Central memory CD8-positive, alpha-beta T cell (primary cell): ENCODE measurements at regions not wholly inside any gene's neighbourhood (a gene's known extent, or its start where the extent isn't known, plus 50 kb on each side); places are given as distances from the start of the nearest gene placed in this dataset.
"Not testable (repeated sequence)": the region's sequence is repeated elsewhere in the genome, so short reads cannot be mapped to it uniquely, and the experiment has no call there.

Experiments used
- ATAC-seq: fragments of 150-1000 bp; cut with Tn5 transposase; replicated peaks from 2 replicates; pipeline ENCODE4 v1.10.0; 2022; ENCODE audit warnings: mild to moderate bottlenecking, moderate FRiP score, moderate number of reproducible peaks; ENCODE audit not compliant: poor library complexity, severe bottlenecking; ENCODE audit errors: extremely low read depth
- DNase-seq, 2 donors: peaks; one replicate each; pipeline ENCODE4 v3.0.0; 2021; ENCODE audit warnings: low spot score in 2 of 2
- H3K27ac Mint-ChIP-seq: one replicate; pipeline ENCODE4 v1.8.0; 2022; ENCODE audit warnings: low read depth, mild to moderate bottlenecking, moderate library complexity, mixed read lengths
- H3K27me3 Mint-ChIP-seq: one replicate; pipeline ENCODE4 v1.8.0; 2022; ENCODE audit warnings: mixed read lengths
- H3K36me3 Mint-ChIP-seq: one replicate; pipeline ENCODE4 v1.8.0; 2022; ENCODE audit warnings: mild to moderate bottlenecking, moderate library complexity, mixed read lengths; ENCODE audit not compliant: insufficient read depth
- H3K4me1 Mint-ChIP-seq: one replicate; pipeline ENCODE4 v1.8.0; 2022; ENCODE audit warnings: mixed read lengths
- H3K4me3 Mint-ChIP-seq: one replicate; pipeline ENCODE4 v1.8.0; 2022; ENCODE audit warnings: mild to moderate bottlenecking, moderate library complexity, mixed read lengths
- H3K9me3 Mint-ChIP-seq: one replicate; pipeline ENCODE4 v1.8.0; 2022; ENCODE audit warnings: mixed read lengths

- Mint-ChIP-seq H3K9me3 (no peaks in the 10 kb centered on the region), H3K4me1 (no peaks in the 10 kb centered on the region), H3K27me3 (no peaks in the 10 kb centered on the region), H3K36me3 (no peaks in the 10 kb centered on the region), H3K4me3 (no peak overlapping the region), H3K27ac (no peak overlapping the region)
- DNase-seq, result no peak
- ATAC-seq, result no peak
These were observed 243.4 kb downstream of the RBM19 start for GRCh38 chr12:113722747-113723146.

GRCh38 chr12:113720629-113721028 is 245.5 kb downstream of the RBM19 start:
- H3K9me3 Mint-ChIP-seq, result no peaks in the 10 kb centered on the region
- no peak overlapping the region for H3K27ac Mint-ChIP-seq
- H3K4me1 Mint-ChIP-seq, result no peaks in the 10 kb centered on the region
- no peak for DNase-seq
- no peak for ATAC-seq
- H3K27me3 Mint-ChIP-seq, result no peaks in the 10 kb centered on the region
- H3K4me3 Mint-ChIP-seq, result no peak overlapping the region
- peaks cover 2% of the 10 kb centered on the region for H3K36me3 Mint-ChIP-seq

- H3K36me3 Mint-ChIP-seq, result peaks cover 2% of the 10 kb centered on the region
- H3K27ac Mint-ChIP-seq, result no peak overlapping the region
- DNase-seq (no peak), ATAC-seq (no peak)
- H3K4me3 Mint-ChIP-seq, result no peak overlapping the region
- no peaks in the 10 kb centered on the region for H3K4me1 Mint-ChIP-seq
- H3K27me3 Mint-ChIP-seq, result no peaks in the 10 kb centered on the region
- H3K9me3 Mint-ChIP-seq, result no peaks in the 10 kb centered on the region
These were observed 246.1 kb downstream of the RBM19 start for GRCh38 chr12:113719911-113720591.

GRCh38 chr12:113713156-113713555 is 241.5 kb upstream of the LHX5 start:
- ATAC-seq (no peak), DNase-seq (no peak)
- Mint-ChIP-seq H3K9me3 (no peaks in the 10 kb centered on the region), H3K27ac (no peak overlapping the region), H3K4me3 (no peak overlapping the region), H3K4me1 (no peaks in the 10 kb centered on the region), H3K27me3 (peaks cover 11% of the 10 kb centered on the region), H3K36me3 (peaks cover 2% of the 10 kb centered on the region)

GRCh38 chr12:113712481-113712880 is 240.8 kb upstream of the LHX5 start:
- DNase-seq, result no peak
- Mint-ChIP-seq H3K9me3 (no peaks in the 10 kb centered on the region), H3K36me3 (peaks cover 2% of the 10 kb centered on the region), H3K27ac (no peak overlapping the region), H3K4me1 (no peaks in the 10 kb centered on the region), H3K4me3 (no peak overlapping the region), H3K27me3 (peaks cover 17% of the 10 kb centered on the region)
- no peak for ATAC-seq

- ATAC-seq, result no peak
- Mint-ChIP-seq H3K27me3 (peaks cover 35% of the 10 kb centered on the region), H3K27ac (no peak overlapping the region), H3K36me3 (peaks cover 1% of the 10 kb centered on the region), H3K4me3 (no peak overlapping the region), H3K9me3 (no peaks in the 10 kb centered on the region), H3K4me1 (no peaks in the 10 kb centered on the region)
- DNase-seq, result no peak
These were observed 238.5 kb upstream of the LHX5 start for GRCh38 chr12:113710216-113710615.

GRCh38 chr12:113709456-113709855 is 237.8 kb upstream of the LHX5 start:
- Mint-ChIP-seq H3K4me1 (no peaks in the 10 kb centered on the region), H3K9me3 (no peaks in the 10 kb centered on the region), H3K27me3 (peaks cover 39% of the 10 kb centered on the region), H3K4me3 (no peak overlapping the region), H3K36me3 (peaks cover 1% of the 10 kb centered on the region), H3K27ac (no peak overlapping the region)
- DNase-seq (no peak), ATAC-seq (no peak)

- Mint-ChIP-seq H3K9me3 (no peaks in the 10 kb centered on the region), H3K27me3 (peaks cover 64% of the 10 kb centered on the region), H3K4me1 (no peaks in the 10 kb centered on the region), H3K4me3 (no peak overlapping the region), H3K36me3 (peaks cover 1% of the 10 kb centered on the region), H3K27ac (no peak overlapping the region)
- DNase-seq, result no peak
- no peak for ATAC-seq
These were observed 231.2 kb upstream of the LHX5 start for GRCh38 chr12:113702836-113703235.

GRCh38 chr12:113702276-113702675 is 230.6 kb upstream of the LHX5 start:
- no peak for ATAC-seq
- no peaks in the 10 kb centered on the region for H3K4me1 Mint-ChIP-seq
- H3K27ac Mint-ChIP-seq, result no peak overlapping the region
- peaks cover 1% of the 10 kb centered on the region for H3K36me3 Mint-ChIP-seq
- no peak for DNase-seq
- peaks cover 64% of the 10 kb centered on the region for H3K27me3 Mint-ChIP-seq
- H3K9me3 Mint-ChIP-seq, result no peaks in the 10 kb centered on the region
- H3K4me3 Mint-ChIP-seq, result no peak overlapping the region

GRCh38 chr12:113700943-113701342 is 229.3 kb upstream of the LHX5 start:
- Mint-ChIP-seq H3K4me1 (no peaks in the 10 kb centered on the region), H3K4me3 (no peak overlapping the region), H3K27ac (no peak overlapping the region), H3K9me3 (no peaks in the 10 kb centered on the region), H3K36me3 (no peaks in the 10 kb centered on the region), H3K27me3 (peaks cover 58% of the 10 kb centered on the region)
- DNase-seq, result no peak
- no peak for ATAC-seq

- H3K27me3 Mint-ChIP-seq, result peaks cover 55% of the 10 kb centered on the region
- not testable (repeated sequence) for ATAC-seq, H3K36me3 Mint-ChIP-seq, DNase-seq, H3K4me3 Mint-ChIP-seq, H3K27ac Mint-ChIP-seq, H3K9me3 Mint-ChIP-seq, H3K4me1 Mint-ChIP-seq
These were observed 228.3 kb upstream of the LHX5 start for GRCh38 chr12:113699984-113700383.

GRCh38 chr12:113698510-113698858 is 226.8 kb upstream of the LHX5 start:
- Mint-ChIP-seq H3K27ac (no peak overlapping the region), H3K4me3 (no peak overlapping the region), H3K4me1 (no peaks in the 10 kb centered on the region), H3K9me3 (no peaks in the 10 kb centered on the region), H3K27me3 (peaks cover 62% of the 10 kb centered on the region), H3K36me3 (peaks cover 3% of the 10 kb centered on the region)
- ATAC-seq, result no peak
- no peak for DNase-seq

GRCh38 chr12:113697651-113698509 is 226.2 kb upstream of the LHX5 start:
- peaks cover 3% of the 10 kb centered on the region for H3K36me3 Mint-ChIP-seq
- H3K4me1 Mint-ChIP-seq, result no peaks in the 10 kb centered on the region
- DNase-seq (no peak), ATAC-seq (no peak)
- no peak overlapping the region for H3K27ac Mint-ChIP-seq
- no peaks in the 10 kb centered on the region for H3K9me3 Mint-ChIP-seq
- no peak overlapping the region for H3K4me3 Mint-ChIP-seq
- peaks cover 59% of the 10 kb centered on the region for H3K27me3 Mint-ChIP-seq
